ENCODE measurements at regions not wholly inside any gene's neighbourhood (a gene's known extent, or its start where the extent isn't known, plus 50 kb on each side); places are given as distances from the start of the nearest gene placed in this dataset.

DNA sequence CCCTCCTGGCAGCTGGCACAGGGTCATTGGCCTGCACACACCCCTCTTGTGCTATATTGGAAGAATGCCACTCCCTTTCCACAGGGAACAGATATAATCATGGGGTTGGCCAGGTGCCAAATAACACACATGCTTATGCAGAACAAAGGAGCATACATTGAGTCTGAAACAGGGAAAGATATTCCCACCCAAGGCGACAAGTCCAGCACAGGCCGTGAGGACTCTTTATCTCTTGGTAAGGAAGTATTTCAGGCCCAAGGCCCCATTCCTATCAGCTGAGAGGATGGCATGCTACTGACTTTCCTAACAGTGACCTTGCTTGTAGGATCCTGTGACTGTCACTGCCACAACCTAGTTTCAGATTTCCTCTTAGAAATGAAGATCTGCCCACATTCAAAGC is 59.0 kb upstream of the STXBP6 start:
- TF ChIP-seq CTCF (conservative IDR thresholded peaks at IDR 0.05; ENCODE audit: low read depth, low read length) (no peak), EZH2phosphoT487 (IDR thresholded peaks at IDR 0.05; ENCODE audit: borderline replicate concordance, low read length) (no peak)

Data from PC-3 (cell line).